ENCODE measurements at regions not wholly inside any gene's neighbourhood (a gene's known extent, or its start where the extent isn't known, plus 50 kb on each side); places are given as distances from the start of the nearest gene placed in this dataset.

GRCh38 chr3:76765511-76765910 lies 274.4 kb upstream of the ROBO2 start:
- ChIA-PET POLR2A (no interaction called here), SMC1A (ENCODE audit: uncharacterized antibody, unreplicated experiment) (no interaction called here), CTCF (no interaction called here), RAD21 (ENCODE audit: unreplicated experiment) (no interaction called here)
- Histone ChIP-seq H3K36me3 (ENCODE audit: control insufficient read depth in 2 of 2, insufficient read depth in 2 of 2, low read length in 1 of 2) (no peaks in the 10 kb centered on the region), H3K79me2 (ENCODE audit: control insufficient read depth, insufficient read depth, low read length) (no peaks in the 10 kb centered on the region), H4K20me1 (ENCODE audit: control insufficient read depth, insufficient read depth) (no peaks in the 10 kb centered on the region), H2AFZ (ENCODE audit: control insufficient read depth, low read depth, low read length) (no peak overlapping the region), H3K27ac (ENCODE audit: control insufficient read depth, insufficient read depth) (no peak overlapping the region), H3K27me3 (replicated peaks in 1 of 2; ENCODE audit: control insufficient read depth in 2 of 2, insufficient read depth in 2 of 2, low read length in 1 of 2) (no peaks in the 10 kb centered on the region), H3K9me3 (replicated peaks; ENCODE audit: control insufficient read depth, insufficient read depth, low read length) (no peaks in the 10 kb centered on the region), H3K4me3 (no peak overlapping the region), H3K9ac (ENCODE audit: control insufficient read depth, insufficient read depth, low read length) (no peak overlapping the region), H3K4me2 (ENCODE audit: control insufficient read depth, insufficient read depth) (no peak overlapping the region), H3K4me1 (ENCODE audit: control insufficient read depth, insufficient read depth, low read length) (no peaks in the 10 kb centered on the region)
- in situ Hi-C loops (cut with MboI) (no loop called here), intact Hi-C loops (cut with micrococcal nuclease; ENCODE audit: unreplicated experiment) (no loop called here)
- no TSS peak for BruUV-seq (replicated peaks)
- DNase-seq (ENCODE audit: low read depth, low spot score) (no peak), FAIRE-seq (no peak), ATAC-seq (no peak)
- TF ChIP-seq SKIL (IDR thresholded peaks at IDR 0.05; ENCODE audit: low read depth, poor library complexity, severe bottlenecking) (no peak), NR2C2 (IDR thresholded peaks at IDR 0.05; ENCODE audit: borderline replicate concordance, control insufficient read depth, insufficient read length, low read depth) (no peak), TCF12 (IDR thresholded peaks at IDR 0.05; ENCODE audit: low read depth, low read length) (no peak), ZBTB33 (IDR thresholded peaks at IDR 0.05) (no peak), BRCA1 (IDR thresholded peaks at IDR 0.05; ENCODE audit: low read depth, low read length) (no peak), RAD21 (IDR thresholded peaks at IDR 0.05; ENCODE audit: insufficient read depth, low read depth, low read length) (no peak)
- WGBS (ENCODE audit: insufficient coverage, insufficient replicate concordance, low lambda C conversion rate, missing lambda C conversion rate), result 11% methylated on average over 5 of the region's 5 CpGs
